ENCODE measurements at regions not wholly inside any gene's neighbourhood (a gene's known extent, or its start where the extent isn't known, plus 50 kb on each side); places are given as distances from the start of the nearest gene placed in this dataset.

DNA sequence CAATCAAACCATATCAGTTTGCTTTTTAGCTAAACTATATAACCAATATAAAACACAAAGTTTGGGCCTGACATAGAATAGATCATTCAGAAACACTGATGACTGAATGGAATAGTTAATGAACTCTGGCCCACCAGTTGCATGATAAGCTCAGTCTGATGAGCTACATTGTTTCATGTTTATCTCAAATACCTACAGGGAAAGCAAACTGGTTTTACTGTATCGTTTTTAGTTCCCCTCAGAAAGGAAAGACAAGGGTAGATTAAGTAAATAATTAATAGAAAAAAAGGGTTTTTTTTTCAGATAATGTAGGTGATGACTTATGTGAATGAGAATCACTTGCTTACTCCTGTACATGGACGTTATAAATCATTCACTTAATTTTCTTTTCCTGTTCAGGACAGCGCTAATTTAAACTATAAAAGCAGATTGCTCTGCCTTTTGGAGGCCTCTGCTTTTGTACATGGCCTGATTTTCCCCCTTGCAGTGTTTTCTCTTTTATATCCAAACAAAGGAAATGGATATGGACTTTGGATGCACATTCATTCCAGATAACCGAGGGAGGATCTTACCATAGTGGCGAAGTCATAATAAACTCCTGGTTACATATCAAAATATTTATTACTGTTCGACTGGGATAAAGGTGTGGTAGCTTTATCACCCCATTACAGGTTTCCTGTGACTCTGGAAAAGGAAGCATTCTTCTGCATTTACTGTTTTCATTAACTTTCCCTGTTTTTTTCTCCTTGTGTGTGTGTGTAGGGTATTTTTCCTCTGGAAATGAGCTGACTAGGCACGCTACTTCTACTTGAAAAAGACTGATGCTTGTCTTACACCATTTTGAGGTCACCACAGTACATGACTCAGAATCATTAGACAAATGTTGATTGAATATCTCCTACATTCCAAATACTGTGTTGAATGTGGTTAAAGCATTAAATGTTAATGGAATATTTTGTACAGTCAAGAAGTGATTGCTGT is 373.1 kb upstream of the HS3ST1 start:
- DNase-seq, result no peak

DNA sequence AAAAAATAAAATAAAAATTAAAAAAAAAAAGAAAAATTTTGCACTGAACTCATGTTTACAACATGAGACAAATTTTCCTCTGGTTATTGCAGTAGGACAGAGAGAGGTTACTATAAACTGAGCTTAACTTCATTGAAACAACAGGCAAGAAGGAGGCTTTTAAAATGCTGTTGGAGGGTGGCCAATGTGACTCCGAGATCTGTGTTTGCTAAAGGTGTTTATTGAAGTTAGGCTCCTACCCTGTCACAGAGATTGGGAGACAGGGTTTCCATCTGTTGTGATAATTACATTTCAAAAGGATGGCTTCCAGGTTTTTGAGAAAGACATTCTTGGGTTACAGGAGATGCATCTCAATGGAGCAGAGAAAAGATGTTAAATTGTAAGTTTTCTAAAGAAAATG is 370.5 kb upstream of the HS3ST1 start:
- DNase-seq, result no peak

DNA sequence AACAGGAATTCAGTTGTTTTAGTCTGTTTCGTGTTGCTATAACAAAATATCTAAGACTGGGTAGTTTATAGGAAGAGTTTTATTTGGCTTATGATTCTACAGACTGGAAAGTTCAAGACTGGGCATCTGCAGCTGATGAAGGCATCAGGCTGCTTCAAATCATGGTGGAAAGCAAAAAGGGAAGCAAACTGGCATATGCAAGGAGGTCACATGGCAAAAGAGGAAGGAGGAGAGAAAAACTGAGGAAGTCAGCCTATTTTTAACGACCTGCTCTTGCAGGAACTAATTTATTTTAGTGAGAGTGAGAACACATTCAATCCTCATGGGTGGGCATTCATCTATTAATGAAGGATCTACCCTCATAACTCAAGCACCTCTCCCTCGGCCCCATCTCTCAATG is 363.1 kb upstream of the HS3ST1 start:
- no peak for DNase-seq

DNA sequence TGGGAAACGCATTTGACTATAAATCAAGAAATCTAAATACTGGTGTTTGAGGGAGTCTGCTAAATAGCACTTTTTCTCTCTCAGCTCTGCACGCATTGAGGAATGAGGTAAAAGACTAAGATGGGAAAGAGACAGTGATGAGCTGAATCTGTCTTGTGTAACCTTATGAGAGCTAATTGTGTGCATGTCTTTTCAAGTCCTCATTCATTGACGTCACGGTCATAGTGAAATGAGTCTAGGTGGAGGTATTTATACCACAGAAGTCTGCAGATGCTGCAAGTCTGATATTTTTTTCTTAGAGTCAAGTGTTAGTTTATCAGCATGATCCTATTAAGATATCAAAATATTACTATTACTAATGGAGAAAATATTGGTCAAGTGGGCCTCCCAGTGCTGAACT is 361.5 kb upstream of the HS3ST1 start:
- DNase-seq, result no peak

DNA sequence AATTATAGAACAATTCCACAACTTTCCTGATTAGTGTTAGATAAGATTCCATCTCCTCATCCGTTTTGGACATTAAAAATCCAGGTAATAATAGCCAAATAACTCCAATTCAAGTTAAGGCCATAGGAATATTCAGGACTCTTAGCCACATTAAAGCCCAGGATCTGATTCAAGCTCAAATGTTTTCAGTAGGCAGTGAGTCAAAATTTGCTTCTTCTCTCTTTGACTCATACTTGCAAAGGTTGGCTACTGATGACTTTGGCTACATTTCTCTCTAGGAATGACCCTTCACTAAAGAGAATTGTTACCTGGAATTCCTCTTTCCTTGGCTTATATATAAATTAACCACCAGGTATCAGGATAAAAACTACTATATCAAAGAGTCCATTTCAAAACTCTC is 354.9 kb upstream of the HS3ST1 start:
- no peak for DNase-seq

DNA sequence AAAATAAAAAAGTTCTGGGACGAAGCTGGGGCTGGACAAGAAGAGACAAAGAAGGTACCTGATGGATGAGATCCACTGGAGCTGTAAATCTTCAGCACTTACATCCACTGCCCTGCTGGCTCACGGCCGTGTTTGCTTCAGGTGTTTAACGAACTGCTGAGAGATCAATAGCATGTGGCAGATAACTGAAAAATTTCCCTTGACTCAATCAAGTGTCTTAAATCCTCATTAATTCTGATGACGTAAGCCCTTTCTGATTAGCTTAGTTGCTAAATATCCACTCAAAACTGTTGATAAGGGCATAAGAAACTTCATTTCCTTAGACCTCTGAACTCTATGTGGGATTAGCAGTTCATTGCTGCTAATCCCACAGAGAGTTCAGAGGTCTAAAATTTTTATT is 354.2 kb upstream of the HS3ST1 start:
- no peak for DNase-seq

DNA sequence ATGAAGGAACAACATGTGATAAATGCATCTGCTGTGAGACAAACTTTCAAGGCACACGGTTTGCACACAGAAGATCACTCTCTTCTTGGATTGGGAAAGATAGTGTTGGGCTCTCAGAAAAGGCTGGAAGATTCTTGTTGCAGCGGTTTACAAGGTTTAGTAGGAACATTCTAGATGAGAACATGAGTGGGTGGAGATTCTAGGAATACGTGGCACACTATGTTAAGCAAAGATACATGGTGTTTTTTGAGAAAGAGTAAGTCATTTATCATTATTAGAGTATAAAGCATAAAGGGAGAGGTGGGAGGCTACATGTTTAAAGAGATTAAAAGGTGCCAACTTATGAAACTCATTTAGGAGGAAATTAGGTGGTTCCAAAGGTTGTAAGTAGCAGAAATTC is 348.8 kb upstream of the HS3ST1 start:
- no peak for DNase-seq

DNA sequence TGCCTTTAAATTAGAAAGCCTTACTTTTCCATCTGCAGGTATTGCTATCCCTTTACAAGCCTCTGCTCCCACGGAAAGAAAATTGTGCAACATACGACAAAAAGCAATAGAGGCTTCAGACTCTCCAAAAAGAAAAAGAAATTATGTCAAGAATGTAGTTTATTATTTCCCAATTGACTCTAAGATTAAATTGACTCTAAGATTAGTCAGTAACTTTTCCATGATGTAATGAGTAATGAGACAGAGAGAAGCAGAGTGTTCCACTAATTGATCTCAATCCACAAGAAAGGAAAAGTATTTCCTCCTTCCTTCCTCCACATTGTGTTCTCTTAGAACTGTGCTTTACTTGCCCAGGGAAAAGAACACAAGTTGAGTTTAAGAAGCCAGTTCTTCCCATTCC is 345.7 kb upstream of the HS3ST1 start:
- no peak for DNase-seq

DNA sequence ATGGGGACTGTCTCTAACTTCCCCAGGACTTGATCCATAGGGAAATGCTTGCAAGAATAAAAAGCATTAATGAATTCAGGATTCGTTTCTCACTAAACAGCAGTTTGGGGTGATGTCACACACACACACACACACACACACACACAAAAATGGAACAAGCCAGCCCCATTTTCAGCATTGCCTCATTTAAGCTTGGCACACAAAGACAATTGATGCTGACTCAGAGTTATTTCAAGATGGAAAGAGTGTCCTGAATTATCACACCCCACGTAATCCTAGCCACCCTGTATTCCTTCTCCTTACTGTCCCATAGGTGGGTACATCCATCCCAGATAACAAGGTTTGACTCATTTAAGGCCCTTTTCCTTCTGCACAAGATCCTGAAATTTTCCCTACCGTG is 345.1 kb upstream of the HS3ST1 start:
- no peak for DNase-seq

DNA sequence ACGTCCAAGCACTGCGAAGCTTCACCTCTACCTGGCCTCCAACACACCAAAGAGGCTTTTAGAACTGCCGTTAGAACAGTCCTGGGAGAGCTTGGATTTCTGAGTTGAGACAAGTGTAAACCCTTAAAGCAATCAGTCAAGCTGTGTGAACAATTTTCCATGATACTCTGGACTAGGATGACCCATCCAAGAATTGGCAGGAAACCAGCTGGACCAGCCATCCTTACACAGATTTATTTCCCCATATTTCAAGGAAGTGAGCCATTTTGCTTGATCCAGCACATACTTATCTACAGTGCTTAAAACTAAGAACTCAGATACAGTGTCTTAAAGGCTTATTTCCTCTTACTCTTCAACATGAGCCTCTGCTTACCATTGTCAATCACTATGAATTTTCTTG is 340.7 kb upstream of the HS3ST1 start:
- DNase-seq, result no peak

DNA sequence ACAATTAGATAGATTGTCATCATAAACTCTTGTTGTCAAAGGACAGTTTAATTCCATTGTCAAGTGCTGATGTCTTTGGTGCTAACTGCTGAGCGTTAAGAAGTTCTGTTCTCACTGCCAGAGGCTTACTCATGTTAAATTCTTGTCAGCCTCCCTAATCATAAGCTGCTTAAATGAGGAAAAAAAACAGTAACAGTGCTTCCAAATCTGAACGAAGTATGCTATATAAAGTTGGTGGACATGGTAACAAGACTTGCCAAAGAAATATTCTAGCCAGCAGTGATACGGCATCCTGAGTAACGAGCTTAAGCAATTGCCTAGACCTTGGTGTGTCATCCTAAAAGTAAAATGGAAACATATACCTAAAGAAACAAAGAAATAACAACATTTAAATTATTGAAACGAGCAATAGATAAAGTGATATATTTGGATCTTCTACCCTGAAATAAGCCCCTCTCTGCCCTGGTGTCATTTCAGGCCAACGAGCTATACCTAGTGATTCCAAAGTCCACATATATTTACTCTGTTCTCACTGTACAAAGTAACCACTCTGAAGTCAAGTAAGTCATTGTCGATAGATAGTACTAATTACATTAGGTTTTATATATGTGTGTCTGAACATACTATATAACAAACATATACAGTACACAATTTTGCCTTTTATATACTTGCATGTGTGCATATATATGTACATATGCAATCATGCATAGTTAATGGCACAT is 339.7 kb upstream of the HS3ST1 start:
- DNase-seq, result no peak

DNA sequence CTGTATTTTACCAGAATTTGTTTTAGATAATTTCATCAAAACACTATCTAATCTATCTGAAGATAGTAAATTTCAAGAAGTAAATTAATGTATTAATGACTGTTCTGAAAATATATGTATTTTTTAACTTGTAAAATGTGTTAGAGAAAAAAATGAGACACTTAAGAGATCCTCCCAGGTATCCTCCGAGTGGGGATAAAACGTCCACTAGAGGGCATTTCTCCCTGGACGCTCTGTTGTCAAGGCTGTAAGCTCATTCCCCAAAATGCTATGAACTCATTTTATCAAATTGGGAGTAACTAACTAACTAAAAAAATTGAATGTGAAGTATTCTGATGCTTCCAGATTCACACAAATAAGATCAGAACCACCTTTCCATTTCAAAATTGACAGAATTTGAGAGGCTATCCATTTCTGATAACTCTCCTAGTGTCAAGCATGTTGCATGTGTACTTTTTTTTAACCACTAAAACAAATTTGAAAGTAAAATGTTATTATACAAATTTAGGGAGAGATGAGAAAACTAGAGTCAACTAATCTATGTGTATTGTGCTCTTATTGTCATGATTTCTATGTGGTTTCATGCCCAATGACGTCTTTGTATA is 337.3 kb upstream of the HS3ST1 start:
- DNase-seq, result no peak

DNA sequence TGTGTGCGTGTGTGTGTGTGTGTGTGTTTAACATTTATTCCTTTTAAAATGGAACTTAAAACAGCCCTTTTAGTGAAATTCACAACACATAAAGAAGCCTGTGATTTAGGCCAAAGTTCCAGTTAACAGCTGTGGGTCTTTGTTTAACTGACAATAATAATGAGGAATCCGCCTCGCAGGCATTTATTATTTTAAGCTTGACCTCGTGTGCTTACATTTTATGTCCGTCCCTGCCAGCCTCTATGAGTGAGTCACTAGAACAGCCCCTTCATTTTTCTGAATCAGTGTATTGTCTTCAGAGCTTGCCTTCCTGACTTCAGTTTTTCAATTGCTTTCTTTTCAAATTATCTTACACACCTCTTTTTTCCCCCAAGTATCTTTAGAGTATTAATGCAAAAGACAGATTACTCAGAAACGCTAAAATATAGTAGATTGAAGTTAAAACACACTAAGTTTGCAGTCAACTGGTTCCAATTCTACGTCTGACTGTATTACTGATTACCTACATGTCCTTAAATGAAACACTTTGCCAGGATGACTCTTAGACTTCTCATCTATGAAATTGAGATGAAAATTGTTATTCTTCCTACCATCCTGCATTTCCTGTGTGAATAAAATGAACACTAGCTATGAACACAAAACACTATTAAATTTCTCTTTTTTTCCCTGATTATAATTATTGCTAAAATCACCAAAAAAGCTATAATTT is 319.6 kb upstream of the HS3ST1 start:
- DNase-seq, result no peak

DNA sequence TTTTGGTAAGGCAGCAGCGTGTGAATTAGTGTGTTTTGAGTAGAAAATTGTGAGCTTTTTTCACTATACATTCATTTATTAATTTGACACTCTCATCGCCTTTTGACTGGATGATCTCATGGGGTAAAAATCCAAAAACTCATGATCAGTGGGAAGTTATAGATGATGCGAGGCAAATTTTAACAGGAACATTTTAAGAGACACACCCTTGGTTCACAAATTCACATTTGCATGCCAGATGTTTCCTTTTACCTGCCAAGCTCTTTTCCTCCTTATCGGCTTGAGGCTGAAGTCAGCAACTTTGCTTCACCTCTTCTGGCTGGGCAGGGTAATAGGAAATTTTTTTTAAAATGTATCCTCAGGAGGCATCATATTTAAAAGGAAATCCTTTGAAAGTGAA is 318.0 kb upstream of the HS3ST1 start:
- no peak for DNase-seq

DNA sequence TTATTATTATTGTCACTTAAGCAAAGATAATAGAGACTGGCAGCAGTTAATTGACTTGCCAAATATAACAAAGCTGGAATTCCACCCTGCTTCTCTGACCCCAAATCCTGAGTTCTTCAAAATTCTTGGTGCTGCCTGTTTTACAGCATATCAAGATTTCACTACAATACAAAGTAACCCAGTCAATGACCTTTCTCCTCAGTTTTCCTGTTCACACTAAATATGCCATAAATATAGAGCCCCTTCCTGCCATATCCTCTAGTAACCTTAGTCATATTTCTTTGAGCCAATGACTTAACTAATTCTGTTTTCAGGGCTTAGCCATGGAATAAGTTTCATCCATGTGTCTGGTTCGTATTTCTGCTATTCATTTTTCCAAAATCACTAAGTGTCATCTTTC is 315.3 kb upstream of the HS3ST1 start:
- DNase-seq, result no peak

DNA sequence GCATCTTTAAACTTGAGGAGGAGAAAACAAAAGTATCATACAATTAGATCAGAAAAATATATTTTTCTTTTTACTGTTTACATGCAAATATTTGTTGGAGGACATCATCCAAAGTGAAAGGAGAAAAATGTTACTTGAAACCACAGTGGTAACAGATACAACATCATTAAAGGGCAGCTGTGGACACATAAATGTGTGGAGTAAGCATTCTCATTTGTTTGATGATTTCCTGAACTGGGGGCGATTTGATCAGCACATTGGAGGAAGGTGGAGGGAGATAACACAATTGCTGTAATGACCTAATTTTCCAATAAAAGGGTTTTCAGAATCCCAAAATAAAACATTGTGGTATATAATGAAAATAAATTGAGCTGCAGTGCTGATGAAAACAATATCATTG is 314.5 kb upstream of the HS3ST1 start:
- DNase-seq, result no peak

DNA sequence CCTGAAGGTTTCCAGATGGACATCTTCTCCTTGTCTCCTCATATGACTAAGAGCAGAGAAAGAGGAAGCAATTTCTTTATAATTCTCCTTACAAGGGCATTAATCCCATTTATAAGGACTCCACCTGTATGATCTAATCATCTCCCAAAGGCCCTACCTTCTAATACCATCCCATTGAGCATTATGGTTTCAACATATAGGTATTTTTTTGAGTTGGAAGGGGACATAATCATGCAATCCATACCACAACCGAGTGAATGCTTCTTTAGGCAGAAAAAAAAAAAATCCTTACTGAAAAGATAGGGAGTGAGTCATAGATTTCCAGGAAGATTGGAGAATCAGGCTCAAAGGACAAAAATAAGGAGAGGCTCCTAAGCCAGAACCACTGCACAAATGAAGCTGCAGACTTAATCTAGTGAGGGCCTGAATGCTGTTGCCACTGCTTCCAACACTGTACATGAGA is 312.5 kb upstream of the HS3ST1 start:
- DNase-seq, result no peak

DNA sequence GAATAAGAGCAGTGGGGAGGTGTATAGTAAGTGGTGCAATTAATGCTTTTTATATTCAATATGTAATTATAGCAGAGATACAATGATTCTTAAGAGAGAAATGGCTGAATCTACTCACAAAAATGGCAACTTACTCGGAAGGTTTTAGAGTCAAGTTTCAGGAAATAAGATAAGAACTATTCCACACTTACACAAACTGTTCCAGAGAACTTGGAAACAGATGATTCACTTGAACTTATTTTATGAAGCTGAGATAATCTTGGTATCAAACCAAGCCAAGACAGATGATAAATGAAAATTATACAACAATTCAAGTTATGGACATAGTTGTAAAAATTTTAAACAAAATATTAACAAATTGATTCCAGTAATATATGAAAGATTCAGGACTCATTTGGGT is 311.3 kb upstream of the HS3ST1 start:
- DNase-seq, result no peak

DNA sequence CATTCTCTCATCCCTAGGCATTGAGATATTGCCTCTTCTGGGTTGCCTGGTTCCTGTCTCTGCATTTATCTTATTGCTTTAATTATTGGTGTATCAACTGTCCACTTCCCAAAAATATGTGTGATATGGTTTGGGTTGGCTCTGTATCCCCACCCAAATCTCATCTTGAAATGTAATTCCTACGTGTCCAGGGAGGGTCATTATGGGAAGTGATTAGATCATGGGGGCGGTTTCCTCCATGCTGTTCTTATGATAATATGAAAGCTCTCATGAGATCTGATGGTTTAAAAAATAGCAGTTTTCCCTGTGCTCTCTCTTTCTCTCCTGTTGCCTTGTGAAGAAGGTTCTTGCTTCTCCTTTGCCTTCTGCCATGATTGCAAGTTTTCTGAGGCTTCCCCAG is 308.3 kb upstream of the HS3ST1 start:
- DNase-seq, result no peak

DNA sequence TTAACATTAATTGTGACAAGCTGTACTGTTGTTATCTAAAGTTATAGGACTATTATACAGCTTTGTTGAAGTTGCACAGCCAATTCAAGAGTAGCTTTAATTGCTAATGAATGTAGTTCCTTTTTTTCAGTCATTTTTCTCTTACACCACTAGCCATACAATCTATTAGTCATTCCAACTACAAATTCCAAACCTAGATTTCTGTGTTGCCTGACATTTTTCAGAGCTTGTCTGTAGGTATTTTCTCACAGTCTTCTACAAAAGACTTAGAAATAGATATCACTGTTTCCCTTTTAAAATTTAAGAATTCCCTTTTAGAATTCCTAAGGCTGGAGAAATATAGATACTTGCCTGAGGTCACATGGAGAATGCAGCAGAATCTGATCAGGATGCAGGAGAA is 307.0 kb upstream of the HS3ST1 start:
- DNase-seq, result no peak

DNA sequence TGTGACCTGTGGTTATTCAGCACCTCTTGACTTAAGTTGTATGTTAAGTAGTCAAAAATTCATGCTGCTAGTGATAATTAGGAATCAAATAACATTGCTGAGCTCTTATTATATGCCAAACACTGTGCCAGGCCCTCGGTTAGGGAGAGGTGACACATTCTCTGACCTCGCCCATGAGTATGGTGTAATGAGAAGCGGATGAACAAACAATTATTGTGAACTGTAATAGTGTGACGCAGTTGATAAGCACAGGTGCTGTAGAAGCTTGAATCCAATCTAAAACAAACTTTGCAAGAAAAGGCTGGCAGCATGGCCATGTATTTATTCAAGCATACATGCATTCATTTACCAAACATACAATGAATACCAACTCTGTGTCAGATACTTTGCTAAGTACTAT is 303.5 kb upstream of the HS3ST1 start:
- DNase-seq, result no peak

DNA sequence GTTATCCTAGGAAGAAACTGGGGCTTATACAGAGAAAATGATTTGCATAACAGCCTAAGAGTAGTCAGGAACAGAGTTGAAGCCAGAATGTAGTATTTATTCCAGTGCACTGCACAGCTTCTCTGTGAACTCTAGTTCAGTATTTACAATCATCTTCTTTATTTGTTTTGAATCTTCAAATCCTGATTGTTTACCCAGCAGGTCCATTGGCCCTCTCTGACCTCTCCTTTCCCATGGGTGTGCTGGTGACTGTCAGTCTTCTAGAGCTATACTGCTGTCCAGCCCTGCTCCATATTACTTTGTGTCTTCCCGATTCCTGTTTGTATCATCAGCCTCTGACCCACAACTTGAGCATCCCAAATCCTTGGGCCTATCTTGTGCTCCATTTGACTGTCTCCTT is 301.9 kb upstream of the HS3ST1 start:
- no peak for DNase-seq

DNA sequence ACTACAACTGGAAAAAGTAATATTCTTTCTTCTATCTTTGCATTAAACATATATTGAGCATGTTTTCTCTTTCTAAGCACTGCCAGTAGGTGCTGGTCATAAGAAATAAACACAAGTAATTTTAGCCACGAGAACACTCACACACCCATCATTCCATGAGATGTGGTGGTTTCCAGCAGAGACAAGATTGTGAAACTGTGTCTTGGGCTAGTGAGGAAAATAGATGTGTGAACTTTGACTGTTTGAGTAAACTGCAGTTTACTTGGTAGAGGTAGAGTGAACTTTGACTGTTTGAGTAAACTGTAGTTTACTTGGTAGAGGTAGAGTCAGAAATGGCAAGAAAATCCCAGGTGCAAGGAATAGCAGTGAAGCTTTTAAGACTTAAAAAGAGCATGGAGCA is 300.9 kb upstream of the HS3ST1 start:
- DNase-seq, result no peak

Data from activated naive CD4-positive, alpha-beta T cell treated with anti-CD3 and anti-CD28 coated beads, Interleukin-2, amount 50 U/mL, for 16 hours (primary cell).